ENCODE measurements at regions not wholly inside any gene's neighbourhood (a gene's known extent, or its start where the extent isn't known, plus 50 kb on each side); places are given as distances from the start of the nearest gene placed in this dataset.

DNA sequence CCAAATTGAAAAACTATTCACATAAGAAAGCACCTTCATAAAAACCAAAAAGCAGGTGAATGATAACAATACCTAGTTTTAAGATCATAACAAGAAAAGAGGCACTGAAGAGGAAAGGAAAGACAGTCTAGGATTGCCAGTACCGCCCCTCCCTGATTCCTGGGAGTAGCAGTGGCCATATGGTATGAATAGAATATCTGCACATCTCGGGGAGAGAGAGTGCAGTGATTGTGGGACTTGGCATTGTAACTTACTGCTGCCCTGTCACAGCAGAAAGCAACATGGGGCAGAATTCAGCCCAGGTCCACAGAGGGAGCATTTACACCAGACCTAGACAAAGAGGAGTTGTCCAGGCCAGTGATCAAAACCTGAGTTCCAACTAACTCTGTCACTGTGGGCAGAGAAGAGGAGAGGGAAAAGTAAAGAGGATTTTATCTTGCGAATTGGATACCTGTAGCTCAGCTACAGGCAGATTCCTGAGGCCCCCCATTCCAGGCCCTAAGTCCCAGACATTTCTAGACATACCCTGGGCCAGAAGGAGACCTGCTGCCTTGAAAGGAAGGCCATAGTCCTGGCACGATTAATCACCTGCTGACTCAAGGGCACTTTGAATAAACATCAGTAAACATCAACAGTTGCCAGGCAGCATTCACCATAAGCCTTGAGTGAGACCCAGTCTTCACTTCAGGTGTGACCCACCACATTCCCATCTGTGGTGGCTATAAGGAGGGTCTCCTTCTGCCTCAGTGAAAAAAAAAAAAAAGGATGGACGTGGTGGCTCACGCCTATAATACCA, 397.5 kb downstream of the TGFB2 start:
- H3K27me3 ChIP-seq (ENCODE audit: insufficient read depth, low read length), result no peaks in the 10 kb centered on the region
- H2AFZ ChIP-seq (ENCODE audit: low read depth, low read length), result no peak overlapping the region
- H3K9me3 ChIP-seq (ENCODE audit: low read length), result no peaks in the 10 kb centered on the region
- no peaks in the 10 kb centered on the region for H3K36me3 ChIP-seq (ENCODE audit: insufficient read depth, low read length)
- H3K4me3 ChIP-seq (ENCODE audit: low read length), result no peak overlapping the region
- H3K4me1 ChIP-seq (ENCODE audit: insufficient read depth, low read length), result no peaks in the 10 kb centered on the region

DNA sequence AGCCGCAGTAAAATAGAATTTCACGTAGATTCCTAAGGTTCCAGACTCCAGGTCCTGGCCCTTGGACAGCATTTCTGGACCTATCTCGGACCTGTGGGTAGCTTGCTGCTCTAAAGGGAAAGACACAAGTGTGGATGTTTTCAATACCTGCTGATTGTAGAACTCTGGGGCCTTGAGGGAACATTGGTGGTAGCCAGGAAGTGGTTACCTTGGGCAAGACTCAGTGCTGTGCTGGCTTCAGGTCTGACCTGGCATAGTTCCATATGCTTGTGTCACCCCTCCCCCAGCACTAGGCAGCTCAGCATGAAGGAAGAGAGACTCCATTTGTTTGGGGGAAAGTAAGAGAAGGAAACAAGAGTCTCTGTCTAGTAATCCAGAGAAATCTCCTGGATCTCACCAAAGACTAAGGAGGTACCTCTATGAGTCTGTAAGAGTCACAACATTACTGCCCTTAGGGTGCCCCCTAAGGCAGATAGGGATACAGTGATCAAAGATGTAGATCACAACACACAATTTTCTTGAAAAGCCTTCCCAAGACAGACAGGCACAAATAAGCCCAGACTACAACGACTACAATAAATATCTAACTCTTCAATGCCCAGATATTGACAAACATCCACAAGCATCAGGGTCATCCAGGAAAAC, 398.8 kb downstream of the TGFB2 start:
- Histone ChIP-seq H2AFZ (ENCODE audit: low read depth, low read length) (no peak overlapping the region), H3K4me1 (ENCODE audit: insufficient read depth, low read length) (no peaks in the 10 kb centered on the region)

DNA sequence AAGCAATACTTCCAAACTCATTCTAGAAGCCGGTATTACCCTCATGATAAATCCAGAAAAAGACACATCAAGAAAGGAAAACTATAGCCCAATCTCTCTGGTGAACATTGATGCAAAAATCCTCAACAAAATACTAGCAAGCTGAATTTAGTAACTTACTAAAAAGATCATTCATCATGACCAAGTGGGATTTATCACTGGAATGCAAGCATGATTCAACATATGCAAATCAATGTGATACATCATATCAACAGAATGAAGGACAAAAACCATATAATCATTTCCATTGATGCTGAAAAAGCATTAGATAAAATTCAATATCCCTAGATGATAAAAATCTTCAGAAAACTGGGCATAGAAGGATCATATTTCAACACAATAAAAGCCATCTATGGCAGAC, 402.9 kb downstream of the TGFB2 start:
- Histone ChIP-seq H3K9me3 (ENCODE audit: low read length) (no peaks in the 10 kb centered on the region), H3K4me1 (ENCODE audit: insufficient read depth, low read length) (no peaks in the 10 kb centered on the region), H3K27me3 (ENCODE audit: insufficient read depth, low read length) (no peaks in the 10 kb centered on the region), H3K4me3 (ENCODE audit: low read length) (no peak overlapping the region), H3K36me3 (ENCODE audit: insufficient read depth, low read length) (no peaks in the 10 kb centered on the region), H2AFZ (ENCODE audit: low read depth, low read length) (no peak overlapping the region)

More for the DNA sequence above, 398.8 kb downstream of the TGFB2 start:
- H3K9me3 ChIP-seq (ENCODE audit: low read length), result no peaks in the 10 kb centered on the region
- H3K27me3 ChIP-seq (ENCODE audit: insufficient read depth, low read length), result no peaks in the 10 kb centered on the region
- H3K36me3 ChIP-seq (ENCODE audit: insufficient read depth, low read length), result no peaks in the 10 kb centered on the region
- H3K4me3 ChIP-seq (ENCODE audit: low read length), result no peak overlapping the region

DNA sequence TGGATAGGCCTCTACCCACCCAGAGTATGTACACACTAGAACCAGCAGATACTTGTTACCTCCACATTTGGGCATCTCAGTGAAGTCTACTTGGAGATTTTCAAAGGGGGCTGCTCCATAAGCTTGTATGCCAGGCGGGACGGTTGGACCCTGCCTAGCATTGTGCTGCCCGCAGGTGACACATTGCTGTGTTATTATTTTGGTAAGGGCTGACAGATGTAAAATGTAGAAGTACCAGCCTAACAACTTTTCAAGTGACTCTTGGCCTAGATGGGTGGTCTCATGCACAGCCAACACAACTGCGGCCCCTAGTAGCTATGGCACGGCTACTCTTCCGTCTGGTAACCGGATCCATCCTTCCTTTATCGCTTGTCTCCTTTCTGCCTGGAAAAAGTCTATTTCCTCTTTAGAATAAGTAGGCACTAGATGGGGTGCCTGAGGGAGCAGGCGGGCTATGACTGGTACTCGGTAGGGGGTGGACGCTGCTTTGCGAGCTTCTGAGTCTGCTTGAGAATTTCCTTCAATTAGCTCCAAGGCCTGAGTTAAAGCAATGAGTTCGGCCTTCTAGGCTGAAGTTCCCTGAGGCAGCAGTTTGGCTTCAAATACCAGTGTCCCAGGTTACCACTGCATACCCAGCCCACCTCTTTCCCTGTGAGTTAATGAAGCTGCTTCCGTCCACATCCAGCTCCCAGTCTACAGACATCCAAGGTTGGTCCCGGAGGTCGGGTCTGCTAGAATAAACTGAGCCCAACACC, 405.3 kb downstream of the TGFB2 start:
- H2AFZ ChIP-seq (ENCODE audit: low read depth, low read length), result no peak overlapping the region

DNA sequence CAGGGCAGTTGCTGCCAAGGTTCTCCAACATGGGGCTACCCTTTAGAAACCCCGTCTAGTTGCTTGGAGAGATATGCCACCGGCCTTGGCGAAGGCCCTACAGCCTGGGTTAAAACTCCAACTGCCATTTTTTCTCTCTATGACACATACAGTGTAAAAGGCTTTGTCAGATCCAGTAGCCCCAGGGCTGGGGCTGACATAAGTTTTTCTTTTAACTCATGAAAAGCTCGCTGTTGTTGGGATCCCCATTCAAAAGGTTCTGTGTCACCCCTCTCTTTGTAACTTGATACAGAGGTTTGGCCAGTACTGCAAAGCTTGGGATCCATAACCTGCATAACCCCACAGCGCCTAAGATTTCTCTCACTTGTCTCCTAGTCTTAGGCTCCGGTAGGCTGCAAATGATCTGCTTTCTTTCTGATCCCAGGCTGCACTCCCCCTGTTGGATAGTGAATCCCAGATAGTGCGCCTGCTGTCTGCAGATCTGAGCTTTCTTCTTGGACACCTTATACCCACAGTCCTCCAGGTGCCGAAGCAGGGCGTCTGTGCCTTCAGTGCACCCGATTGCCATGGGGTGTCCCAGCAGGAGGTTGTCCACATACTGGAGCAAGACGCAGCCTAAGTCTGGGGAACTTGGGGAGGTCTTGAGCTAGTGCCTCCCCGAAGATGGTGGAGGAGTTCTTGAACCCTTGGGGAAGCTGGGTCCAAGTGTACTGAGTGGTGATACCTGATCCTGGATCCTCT, 406.2 kb downstream of the TGFB2 start:
- H3K4me1 ChIP-seq (ENCODE audit: insufficient read depth, low read length), result no peaks in the 10 kb centered on the region
- no peaks in the 10 kb centered on the region for H3K27me3 ChIP-seq (ENCODE audit: insufficient read depth, low read length)
- no peaks in the 10 kb centered on the region for H3K36me3 ChIP-seq (ENCODE audit: insufficient read depth, low read length)
- peaks cover 7% of the 10 kb centered on the region for H3K9me3 ChIP-seq (ENCODE audit: low read length)
- H3K4me3 ChIP-seq (ENCODE audit: low read length), result no peak overlapping the region
- H2AFZ ChIP-seq (ENCODE audit: low read depth, low read length), result no peak overlapping the region

More for the DNA sequence above, 405.3 kb downstream of the TGFB2 start:
- H3K27me3 ChIP-seq (ENCODE audit: insufficient read depth, low read length), result no peaks in the 10 kb centered on the region
- no peaks in the 10 kb centered on the region for H3K36me3 ChIP-seq (ENCODE audit: insufficient read depth, low read length)
- no peaks in the 10 kb centered on the region for H3K4me1 ChIP-seq (ENCODE audit: insufficient read depth, low read length)
- H3K4me3 ChIP-seq (ENCODE audit: low read length), result no peak overlapping the region
- H3K9me3 ChIP-seq (ENCODE audit: low read length), result peaks cover 7% of the 10 kb centered on the region

DNA sequence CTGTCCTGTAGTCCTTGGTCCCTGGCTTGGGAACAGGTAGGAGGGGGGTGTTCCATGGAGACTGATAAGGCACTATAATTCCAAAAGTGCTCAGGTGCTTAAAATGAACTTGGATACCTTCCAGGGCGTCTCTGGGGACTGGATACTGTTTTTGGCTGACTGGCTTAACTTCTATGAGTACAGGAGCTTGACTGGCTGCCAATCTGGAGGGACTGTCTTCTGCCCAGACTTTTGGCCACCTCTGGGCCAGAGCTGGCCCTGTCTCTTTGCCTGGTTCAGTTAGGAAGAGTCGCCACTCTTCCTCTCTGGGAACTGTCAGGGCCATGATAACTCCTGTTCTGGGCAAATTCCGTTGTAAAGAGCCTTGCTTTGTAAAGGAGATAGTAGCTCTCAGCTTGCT, 407.0 kb downstream of the TGFB2 start:
- Histone ChIP-seq H3K4me1 (ENCODE audit: insufficient read depth, low read length) (no peaks in the 10 kb centered on the region), H3K9me3 (ENCODE audit: low read length) (peaks cover 7% of the 10 kb centered on the region), H2AFZ (ENCODE audit: low read depth, low read length) (no peak overlapping the region), H3K27me3 (ENCODE audit: insufficient read depth, low read length) (no peaks in the 10 kb centered on the region), H3K36me3 (ENCODE audit: insufficient read depth, low read length) (no peaks in the 10 kb centered on the region), H3K4me3 (ENCODE audit: low read length) (no peak overlapping the region)

DNA sequence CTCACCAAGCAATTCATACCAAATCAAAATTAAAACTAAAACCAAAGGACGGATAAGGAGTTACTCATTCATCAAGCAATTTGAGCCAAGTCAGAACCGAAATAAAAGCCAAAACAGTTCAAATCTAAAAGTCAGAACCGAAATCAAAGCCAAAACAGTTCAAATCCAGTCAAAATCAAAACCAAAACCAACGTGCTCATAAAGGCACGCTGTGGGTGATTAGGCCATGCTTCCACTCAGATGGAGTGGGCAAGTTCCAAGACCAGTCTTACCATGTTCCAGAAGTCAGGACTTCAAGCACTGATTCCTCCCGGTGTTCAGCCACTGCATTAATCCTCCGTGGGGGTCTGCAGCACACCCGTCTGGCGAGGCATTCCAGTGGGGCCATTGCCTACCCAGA, 409.3 kb downstream of the TGFB2 start:
- Histone ChIP-seq H3K9me3 (ENCODE audit: low read length) (peaks cover 7% of the 10 kb centered on the region), H3K4me3 (ENCODE audit: low read length) (no peak overlapping the region), H3K27me3 (ENCODE audit: insufficient read depth, low read length) (no peaks in the 10 kb centered on the region), H3K36me3 (ENCODE audit: insufficient read depth, low read length) (no peaks in the 10 kb centered on the region), H2AFZ (ENCODE audit: low read depth, low read length) (no peak overlapping the region), H3K4me1 (ENCODE audit: insufficient read depth, low read length) (no peaks in the 10 kb centered on the region)

DNA sequence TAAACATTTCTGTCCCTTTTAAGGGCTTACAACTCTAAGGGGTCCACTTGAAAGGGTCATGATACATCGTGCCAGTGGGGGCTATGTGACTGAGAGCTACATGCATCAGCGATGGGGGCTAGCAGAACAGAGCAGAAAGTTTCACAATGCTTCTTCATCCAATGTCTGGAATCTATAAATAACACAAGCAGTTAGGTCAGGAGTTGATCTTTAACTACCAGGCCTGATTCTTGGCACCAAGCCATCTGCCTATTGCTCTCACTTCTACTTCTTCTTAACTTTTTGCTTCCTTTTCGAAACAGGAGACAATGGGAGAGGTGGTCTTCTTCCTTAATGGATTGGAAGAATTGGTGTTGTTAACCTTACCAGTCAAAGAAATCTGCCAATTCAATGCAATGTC, 410.0 kb downstream of the TGFB2 start:
- no peaks in the 10 kb centered on the region for H3K36me3 ChIP-seq (ENCODE audit: insufficient read depth, low read length)
- no peaks in the 10 kb centered on the region for H3K27me3 ChIP-seq (ENCODE audit: insufficient read depth, low read length)
- no peaks in the 10 kb centered on the region for H3K4me1 ChIP-seq (ENCODE audit: insufficient read depth, low read length)

DNA sequence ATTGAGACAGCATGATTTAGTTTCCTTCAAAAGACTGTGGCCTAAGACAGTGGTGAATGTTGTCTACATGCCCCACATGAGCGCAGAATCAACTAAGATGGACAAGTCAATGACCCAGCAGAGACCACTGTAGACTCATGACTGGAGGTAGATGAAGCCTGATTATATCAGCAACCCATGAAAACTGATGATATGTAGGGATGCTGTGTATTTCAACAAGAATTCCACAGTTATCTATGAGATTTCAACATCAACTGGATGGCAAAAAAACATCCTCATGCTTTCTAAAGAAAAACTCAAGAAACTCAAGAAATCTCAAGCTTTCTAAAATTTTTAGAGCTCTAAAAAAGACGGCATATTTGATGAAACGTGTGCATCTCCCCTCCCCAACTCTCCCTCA, 413.9 kb upstream of the LYPLAL1 start:
- Histone ChIP-seq H3K36me3 (ENCODE audit: insufficient read depth, low read length) (no peaks in the 10 kb centered on the region), H3K27me3 (ENCODE audit: insufficient read depth, low read length) (no peaks in the 10 kb centered on the region), H3K4me3 (ENCODE audit: low read length) (no peak overlapping the region), H3K9me3 (ENCODE audit: low read length) (peaks cover 2% of the 10 kb centered on the region), H2AFZ (ENCODE audit: low read depth, low read length) (no peak overlapping the region), H3K4me1 (ENCODE audit: insufficient read depth, low read length) (peaks cover 6% of the 10 kb centered on the region)

More for the DNA sequence above, 410.0 kb downstream of the TGFB2 start:
- H3K9me3 ChIP-seq (ENCODE audit: low read length), result peaks cover 7% of the 10 kb centered on the region
- H3K4me3 ChIP-seq (ENCODE audit: low read length), result no peak overlapping the region
- H2AFZ ChIP-seq (ENCODE audit: low read depth, low read length), result no peak overlapping the region

DNA sequence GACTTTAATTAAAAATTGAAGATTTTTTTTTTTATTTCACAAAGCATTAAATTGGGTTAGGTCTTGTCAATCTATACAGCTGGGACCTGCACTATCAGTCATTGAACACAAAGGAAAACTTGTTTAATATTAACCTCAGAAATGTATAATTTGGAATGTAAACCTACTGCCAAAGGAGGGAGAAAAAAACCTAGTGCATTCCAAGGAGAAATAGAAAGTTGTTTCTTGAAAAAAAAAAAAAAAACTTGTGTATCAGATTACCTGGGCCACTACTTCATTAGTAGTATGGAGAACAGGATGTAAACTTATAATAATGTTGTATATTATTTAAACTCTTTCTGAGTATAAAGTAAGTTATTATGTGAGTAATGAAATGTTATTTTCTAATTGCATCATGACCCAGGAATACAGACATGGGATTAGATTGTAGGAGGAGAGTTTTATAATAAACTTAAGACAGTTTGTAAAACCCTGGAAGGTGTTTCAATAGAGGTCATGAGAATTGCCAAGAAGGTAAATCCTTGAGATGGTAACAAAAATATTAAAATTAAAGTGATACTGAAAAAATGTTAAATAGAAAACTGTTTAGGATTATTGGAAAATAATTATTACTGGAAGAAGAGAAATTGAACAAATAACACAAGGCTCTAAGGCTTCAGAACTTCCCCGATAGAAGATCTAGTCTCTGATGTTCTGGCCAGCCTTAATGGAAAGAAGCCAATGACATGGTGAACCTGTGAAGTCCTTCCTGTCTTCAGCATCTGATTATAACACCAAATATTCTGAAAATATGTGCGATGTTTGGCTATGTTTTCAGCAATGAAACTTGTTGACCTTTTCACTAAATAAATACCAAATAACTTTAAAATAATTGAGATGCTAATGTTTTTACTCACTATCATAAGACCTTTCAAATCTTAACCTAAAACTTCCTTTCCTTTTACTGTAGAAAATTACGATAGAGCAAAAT, 412.8 kb upstream of the LYPLAL1 start:
- Histone ChIP-seq H3K4me1 (ENCODE audit: insufficient read depth, low read length) (peaks cover 6% of the 10 kb centered on the region), H2AFZ (ENCODE audit: low read depth, low read length) (no peak overlapping the region), H3K4me3 (ENCODE audit: low read length) (no peak overlapping the region), H3K9me3 (ENCODE audit: low read length) (no peaks in the 10 kb centered on the region), H3K27me3 (ENCODE audit: insufficient read depth, low read length) (no peaks in the 10 kb centered on the region), H3K36me3 (ENCODE audit: insufficient read depth, low read length) (no peaks in the 10 kb centered on the region)

DNA sequence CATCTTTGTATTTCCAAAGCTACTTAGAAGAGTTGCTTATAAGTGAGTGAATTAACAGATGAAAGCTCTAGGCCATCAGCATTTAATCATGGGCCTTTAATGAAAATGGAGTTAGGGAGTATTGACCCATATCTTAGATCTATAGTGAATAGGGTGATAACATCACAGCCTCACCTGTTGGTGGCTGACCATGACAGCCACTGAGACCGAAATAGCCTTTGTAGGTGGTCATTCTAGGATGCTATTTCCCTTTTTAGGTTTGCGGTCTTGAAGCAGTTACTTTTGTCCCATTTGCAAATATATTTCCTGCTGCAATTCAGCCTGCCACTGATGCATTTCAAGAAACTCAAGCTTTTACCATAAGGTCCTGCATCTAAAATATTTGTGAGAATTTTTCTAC, 410.1 kb upstream of the LYPLAL1 start:
- no peaks in the 10 kb centered on the region for H3K9me3 ChIP-seq (ENCODE audit: low read length)
- H3K4me3 ChIP-seq (ENCODE audit: low read length), result no peak overlapping the region
- H3K36me3 ChIP-seq (ENCODE audit: insufficient read depth, low read length), result no peaks in the 10 kb centered on the region
- peaks cover 6% of the 10 kb centered on the region for H3K4me1 ChIP-seq (ENCODE audit: insufficient read depth, low read length)
- H2AFZ ChIP-seq (ENCODE audit: low read depth, low read length), result no peak overlapping the region
- H3K27me3 ChIP-seq (ENCODE audit: insufficient read depth, low read length), result no peaks in the 10 kb centered on the region

DNA sequence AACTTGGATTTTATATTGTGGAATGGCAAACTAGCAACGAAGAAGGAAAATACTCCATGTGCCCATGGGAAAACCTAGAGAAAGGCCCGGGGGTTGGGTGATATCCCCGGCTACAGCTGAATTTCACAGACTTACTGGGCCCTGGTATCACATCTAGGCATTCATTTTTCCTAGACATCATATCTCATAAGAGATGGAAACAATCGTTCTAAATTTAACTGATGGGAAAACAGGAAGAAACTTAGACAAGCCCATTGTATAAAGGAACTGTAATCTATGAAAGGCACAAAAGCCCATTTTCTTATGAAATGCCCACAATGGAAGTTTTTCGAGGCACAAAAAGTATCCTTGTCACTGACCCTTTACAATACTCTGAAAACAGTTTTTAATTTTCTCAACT, 407.9 kb upstream of the LYPLAL1 start:
- no peaks in the 10 kb centered on the region for H3K27me3 ChIP-seq (ENCODE audit: insufficient read depth, low read length)
- H3K4me3 ChIP-seq (ENCODE audit: low read length), result no peak overlapping the region
- H3K4me1 ChIP-seq (ENCODE audit: insufficient read depth, low read length), result peaks cover 6% of the 10 kb centered on the region
- H3K36me3 ChIP-seq (ENCODE audit: insufficient read depth, low read length), result no peaks in the 10 kb centered on the region
- no peak overlapping the region for H2AFZ ChIP-seq (ENCODE audit: low read depth, low read length)
- no peaks in the 10 kb centered on the region for H3K9me3 ChIP-seq (ENCODE audit: low read length)

All from neuron (in vitro differentiated cells).